ENCODE measurements at regions not wholly inside any gene's neighbourhood (a gene's known extent, or its start where the extent isn't known, plus 50 kb on each side); places are given as distances from the start of the nearest gene placed in this dataset.

DNA sequence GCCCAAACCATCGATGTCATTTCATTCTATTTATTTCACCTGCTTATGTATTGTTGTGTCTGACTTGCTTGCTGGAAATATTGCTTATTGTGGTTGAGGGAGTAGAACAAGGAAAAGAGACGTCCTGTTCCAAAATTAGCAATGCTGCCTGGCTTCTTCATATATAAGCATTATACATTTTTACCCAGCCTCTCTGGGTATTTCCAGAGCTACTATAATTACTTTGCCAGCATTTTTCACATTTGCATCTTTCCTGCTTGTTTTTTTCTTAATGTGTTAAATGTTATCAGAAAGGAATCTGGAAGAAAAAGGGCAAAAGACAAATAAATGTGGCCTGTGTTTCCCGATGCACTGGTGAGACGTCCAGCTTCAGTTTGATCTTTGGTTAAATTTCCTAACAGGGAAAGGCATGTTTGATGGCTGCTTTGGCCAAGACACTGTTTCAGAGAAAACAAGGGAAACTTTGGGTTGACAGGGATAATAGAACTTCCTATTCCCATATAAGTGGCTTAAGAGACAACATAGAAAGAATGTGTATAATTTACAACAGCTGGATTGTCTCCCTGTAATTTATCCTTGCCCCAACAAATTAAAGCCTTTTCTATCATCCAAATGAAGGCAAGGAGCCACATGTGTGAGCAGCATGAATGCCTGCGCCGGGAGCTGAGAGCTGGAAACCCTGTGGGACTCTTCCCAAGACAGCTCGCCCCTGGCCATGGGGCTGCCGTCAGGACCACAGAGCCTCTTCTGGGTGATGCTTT, 671.1 kb upstream of the CELF2 start (continued):
- TF ChIP-seq HDGF (IDR thresholded peaks at IDR 0.05) (no peak), ZNF274 (IDR thresholded peaks at IDR 0.05; ENCODE audit: insufficient read depth, insufficient read length) (no peak), SRF (IDR thresholded peaks at IDR 0.05; ENCODE audit: low read depth in 2 of 2, low read length in 2 of 2) (no peak), CEBPB (IDR thresholded peaks at IDR 0.05; ENCODE audit: borderline replicate concordance in 1 of 2, low read depth in 2 of 2, low read length in 2 of 2) (no peak), MEF2A (IDR thresholded peaks at IDR 0.05; ENCODE audit: insufficient read depth, low read depth, low read length) (no peak), NBN (IDR thresholded peaks at IDR 0.05) (no peak), RUNX3 (IDR thresholded peaks at IDR 0.05; ENCODE audit: low read length) (no peak), MXI1 (IDR thresholded peaks at IDR 0.05; ENCODE audit: low read depth, low read length) (no peak), ZNF24 (IDR thresholded peaks at IDR 0.05) (no peak)
- TF ChIP-seq, protein P1, sequence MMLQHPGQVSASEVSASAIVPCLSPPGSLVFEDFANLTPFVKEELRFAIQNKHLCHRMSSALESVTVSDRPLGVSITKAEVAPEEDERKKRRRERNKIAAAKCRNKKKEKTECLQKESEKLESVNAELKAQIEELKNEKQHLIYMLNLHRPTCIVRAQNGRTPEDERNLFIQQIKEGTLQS (IDR thresholded peaks at IDR 0.05; ENCODE audit: borderline replicate concordance, extremely low read depth, low read depth, low read length) = no peak
- TF ChIP-seq, protein P2, sequence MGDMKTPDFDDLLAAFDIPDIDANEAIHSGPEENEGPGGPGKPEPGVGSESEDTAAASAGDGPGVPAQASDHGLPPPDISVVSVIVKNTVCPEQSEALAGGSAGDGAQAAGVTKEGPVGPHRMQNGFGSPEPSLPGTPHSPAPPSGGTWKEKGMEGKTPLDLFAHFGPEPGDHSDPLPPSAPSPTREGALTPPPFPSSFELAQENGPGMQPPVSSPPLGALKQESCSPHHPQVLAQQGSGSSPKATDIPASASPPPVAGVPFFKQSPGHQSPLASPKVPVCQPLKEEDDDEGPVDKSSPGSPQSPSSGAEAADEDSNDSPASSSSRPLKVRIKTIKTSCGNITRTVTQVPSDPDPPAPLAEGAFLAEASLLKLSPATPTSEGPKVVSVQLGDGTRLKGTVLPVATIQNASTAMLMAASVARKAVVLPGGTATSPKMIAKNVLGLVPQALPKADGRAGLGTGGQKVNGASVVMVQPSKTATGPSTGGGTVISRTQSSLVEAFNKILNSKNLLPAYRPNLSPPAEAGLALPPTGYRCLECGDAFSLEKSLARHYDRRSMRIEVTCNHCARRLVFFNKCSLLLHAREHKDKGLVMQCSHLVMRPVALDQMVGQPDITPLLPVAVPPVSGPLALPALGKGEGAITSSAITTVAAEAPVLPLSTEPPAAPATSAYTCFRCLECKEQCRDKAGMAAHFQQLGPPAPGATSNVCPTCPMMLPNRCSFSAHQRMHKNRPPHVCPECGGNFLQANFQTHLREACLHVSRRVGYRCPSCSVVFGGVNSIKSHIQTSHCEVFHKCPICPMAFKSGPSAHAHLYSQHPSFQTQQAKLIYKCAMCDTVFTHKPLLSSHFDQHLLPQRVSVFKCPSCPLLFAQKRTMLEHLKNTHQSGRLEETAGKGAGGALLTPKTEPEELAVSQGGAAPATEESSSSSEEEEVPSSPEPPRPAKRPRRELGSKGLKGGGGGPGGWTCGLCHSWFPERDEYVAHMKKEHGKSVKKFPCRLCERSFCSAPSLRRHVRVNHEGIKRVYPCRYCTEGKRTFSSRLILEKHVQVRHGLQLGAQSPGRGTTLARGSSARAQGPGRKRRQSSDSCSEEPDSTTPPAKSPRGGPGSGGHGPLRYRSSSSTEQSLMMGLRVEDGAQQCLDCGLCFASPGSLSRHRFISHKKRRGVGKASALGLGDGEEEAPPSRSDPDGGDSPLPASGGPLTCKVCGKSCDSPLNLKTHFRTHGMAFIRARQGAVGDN (IDR thresholded peaks at IDR 0.05) = no peak
- TF ChIP-seq, protein P3, sequence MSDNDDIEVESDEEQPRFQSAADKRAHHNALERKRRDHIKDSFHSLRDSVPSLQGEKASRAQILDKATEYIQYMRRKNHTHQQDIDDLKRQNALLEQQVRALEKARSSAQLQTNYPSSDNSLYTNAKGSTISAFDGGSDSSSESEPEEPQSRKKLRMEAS (IDR thresholded peaks at IDR 0.05; ENCODE audit: low read depth, low read length) = no peak
